ENCODE measurements at regions not wholly inside any gene's neighbourhood (a gene's known extent, or its start where the extent isn't known, plus 50 kb on each side); places are given as distances from the start of the nearest gene placed in this dataset.

DNA sequence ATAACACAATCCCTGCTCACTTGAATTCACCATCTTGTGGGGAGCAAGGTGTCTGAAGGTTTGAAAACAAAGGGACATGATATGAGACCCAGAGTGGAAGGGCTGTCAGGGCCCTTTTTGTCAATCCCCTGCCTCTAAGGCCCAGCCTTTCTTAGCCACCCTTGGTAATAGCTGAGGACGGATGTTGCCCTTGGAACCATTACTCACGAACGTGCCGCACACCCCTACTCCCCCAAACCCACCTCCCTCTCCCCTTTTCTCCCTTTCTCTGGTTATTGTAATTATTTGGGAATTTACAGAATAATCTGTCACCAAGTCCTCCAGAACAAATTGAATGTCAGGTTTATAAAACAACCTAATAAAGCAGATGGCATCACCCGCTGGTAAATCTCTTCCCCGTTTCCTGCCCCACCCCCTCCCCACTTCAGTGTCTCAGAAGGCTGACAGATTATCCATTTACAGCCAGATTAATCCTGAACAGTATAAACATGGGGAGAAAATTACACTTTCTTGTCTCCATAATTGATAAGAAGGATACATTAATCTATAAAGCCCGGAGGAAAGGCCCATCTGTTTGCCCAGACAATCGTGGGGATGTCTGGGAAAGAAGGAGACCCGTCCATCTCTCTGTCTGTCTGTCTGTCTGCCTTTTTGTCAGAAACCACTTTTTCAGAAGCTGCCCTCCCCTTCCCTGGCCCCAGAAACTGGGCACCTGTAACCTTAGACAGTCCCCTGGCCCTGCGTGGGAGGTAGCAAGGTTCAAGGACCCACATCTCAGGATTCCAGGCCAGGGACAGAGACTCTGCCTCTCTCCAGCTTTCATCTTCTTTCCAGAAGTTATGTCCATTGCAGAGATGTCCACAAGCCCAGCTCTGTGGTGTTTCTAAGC lies 60.6 kb upstream of the CD34 start:
- DNase-seq (ENCODE audit: low spot score): no peak

DNA sequence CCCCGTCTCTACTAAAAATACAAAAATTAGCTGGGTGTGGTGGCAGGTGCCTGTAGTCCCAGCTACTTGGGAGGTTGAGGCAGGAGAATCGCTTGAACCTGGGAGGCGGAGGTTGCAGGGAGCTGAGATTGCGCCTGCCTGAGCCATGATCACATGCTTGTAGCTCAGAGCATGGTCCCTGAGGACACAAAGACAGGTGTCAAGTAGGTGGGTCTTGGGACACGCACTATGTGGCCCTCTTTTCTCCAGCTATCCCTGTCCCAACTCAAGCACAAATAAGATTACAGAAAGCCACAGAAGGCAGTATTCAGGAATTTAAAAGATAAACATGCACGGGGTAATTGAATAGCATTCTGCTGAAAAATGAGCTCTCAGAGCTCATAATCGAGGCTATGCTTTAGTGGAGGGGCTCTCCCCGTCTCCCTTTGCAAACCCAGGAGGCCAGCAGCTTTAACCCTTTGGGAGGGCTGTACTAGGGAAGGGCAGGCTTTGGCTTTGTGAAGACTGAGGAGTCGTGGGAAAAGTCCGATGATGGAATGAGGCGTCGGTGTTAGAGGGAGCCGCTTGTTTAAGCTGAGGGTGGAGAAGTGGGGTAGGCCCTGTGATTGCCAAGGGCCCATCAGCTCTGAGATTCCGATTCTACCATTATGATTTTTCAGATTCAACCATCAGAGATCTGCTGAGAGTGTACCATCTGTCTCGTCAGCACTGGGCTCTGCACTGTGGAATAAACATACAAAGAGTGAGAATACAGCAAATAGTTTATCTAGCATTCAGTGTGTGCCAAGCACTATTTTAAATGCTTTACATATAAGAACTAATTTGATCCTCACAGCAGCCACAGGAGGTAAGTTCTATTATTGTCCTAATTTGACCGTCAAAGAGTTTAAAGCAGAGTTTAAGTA lies 59.7 kb upstream of the CD34 start:
- no peak for DNase-seq (ENCODE audit: low spot score)

DNA sequence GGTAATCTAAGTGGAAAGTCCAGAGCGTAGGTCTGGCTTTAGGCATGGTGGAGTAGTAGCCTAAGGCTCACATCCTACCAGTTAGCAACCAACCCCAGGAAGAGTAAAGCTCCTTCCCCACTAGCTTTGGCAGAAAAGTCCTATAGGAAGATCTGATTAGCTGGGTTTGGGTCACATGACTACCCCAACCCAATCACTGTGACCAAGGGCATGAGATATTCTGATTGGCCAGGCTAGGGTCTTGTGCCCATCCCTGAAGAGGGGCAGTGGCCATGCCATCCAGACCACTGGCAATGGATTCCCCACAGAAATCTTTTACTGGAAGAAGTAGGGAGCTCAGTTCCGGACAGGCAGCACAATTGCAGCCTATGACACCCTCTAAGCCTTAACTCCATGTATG lies 58.6 kb upstream of the CD34 start:
- DNase-seq (ENCODE audit: low spot score): no peak

GRCh38 chr1:207968521-207969009 lies 57.6 kb upstream of the CD34 start:
- DNase-seq (ENCODE audit: low spot score): no peak

DNA sequence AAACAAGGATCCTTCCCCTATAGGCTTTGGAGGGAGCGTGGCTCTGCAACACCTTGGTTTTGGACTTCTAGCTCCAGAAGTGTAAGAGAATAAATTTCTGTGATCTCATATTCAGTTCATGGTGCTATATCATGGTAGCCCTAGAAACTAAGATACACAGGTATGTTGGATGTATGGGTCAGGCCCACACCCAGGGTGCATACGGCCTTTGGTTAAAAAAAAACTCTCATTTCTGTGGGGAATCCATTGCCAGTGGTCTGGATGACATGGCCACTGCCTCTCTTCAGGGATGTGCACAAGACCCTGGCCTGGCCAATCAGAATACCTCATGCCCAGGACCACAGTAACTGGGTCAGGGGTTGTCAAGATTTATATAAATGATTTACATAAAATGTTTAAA lies 56.8 kb upstream of the CD34 start:
- no peak for DNase-seq (ENCODE audit: low spot score)

GRCh38 chr1:207966521-207966920 lies 55.6 kb upstream of the CD34 start:
- no peak for DNase-seq (ENCODE audit: low spot score)

GRCh38 chr1:207965392-207966387 lies 54.8 kb upstream of the CD34 start:
- no peak for DNase-seq (ENCODE audit: low spot score)

- no peak for DNase-seq (ENCODE audit: low spot score)
Observed at GRCh38 chr1:207964195-207964966, 53.5 kb upstream of the CD34 start.

- peak; percentile 80 for DNase-seq (ENCODE audit: low spot score)
Observed at GRCh38 chr1:207963427-207964194, 52.7 kb upstream of the CD34 start.

- DNase-seq (ENCODE audit: low spot score): peak; percentile 14
Observed at GRCh38 chr1:207962716-207963426, 51.9 kb upstream of the CD34 start.
